GM18505 (cell line): ENCODE measurements at regions not wholly inside any gene's neighbourhood (a gene's known extent, or its start where the extent isn't known, plus 50 kb on each side); places are given as distances from the start of the nearest gene placed in this dataset.

Source experiments
- ATAC-seq: cut with Tn5 transposase; IDR thresholded peaks from one replicate; pipeline ENCODE4 v1.9.1; 2021; ENCODE audit not compliant: unreplicated experiment
- POLR2A ChIP-seq: IDR thresholded peaks from 4 replicates; pipeline ENCODE4 v1.6.1; 2011; ENCODE audit warnings: borderline replicate concordance; ENCODE audit not compliant: insufficient read depth, insufficient read length; ENCODE audit errors: extremely low read depth

GRCh38 chr16:49216593-49216992 lies 65.0 kb downstream of the CBLN1 start:
- no peak for ATAC-seq
- no peak for TF ChIP-seq POLR2A

GRCh38 chr16:49213594-49213993 lies 68.0 kb downstream of the CBLN1 start:
- no peak for ATAC-seq
- TF ChIP-seq POLR2A, result no peak

GRCh38 chr16:49204191-49204590 lies 77.4 kb downstream of the CBLN1 start:
- TF ChIP-seq POLR2A, result no peak

GRCh38 chr16:49203361-49203760 lies 78.3 kb downstream of the CBLN1 start:
- no peak for TF ChIP-seq POLR2A
- ATAC-seq, result no peak

More at GRCh38 chr16:49204191-49204590, 77.4 kb downstream of the CBLN1 start:
- ATAC-seq, result no peak

GRCh38 chr16:49201118-49201517 lies 80.5 kb downstream of the CBLN1 start:
- ATAC-seq, result no peak
- no peak for TF ChIP-seq POLR2A

GRCh38 chr16:49200223-49200820 lies 81.3 kb downstream of the CBLN1 start:
- no peak for TF ChIP-seq POLR2A
- ATAC-seq, result no peak

- TF ChIP-seq POLR2A, result no peak
- no peak for ATAC-seq
Measured at GRCh38 chr16:49195237-49195548, 86.4 kb downstream of the CBLN1 start.

GRCh38 chr16:49194537-49195236 lies 87.0 kb downstream of the CBLN1 start:
- no peak for ATAC-seq
- no peak for TF ChIP-seq POLR2A

GRCh38 chr16:49193596-49193995 lies 88.0 kb downstream of the CBLN1 start:
- no peak for TF ChIP-seq POLR2A
- no peak for ATAC-seq

GRCh38 chr16:49189286-49189685 lies 92.4 kb downstream of the CBLN1 start:
- ATAC-seq, result no peak
- no peak for TF ChIP-seq POLR2A

GRCh38 chr16:49183911-49184310 lies 97.7 kb downstream of the CBLN1 start:
- TF ChIP-seq POLR2A, result no peak
- ATAC-seq, result no peak

- TF ChIP-seq POLR2A, result no peak
- no peak for ATAC-seq
Measured at GRCh38 chr16:49181791-49182518, 99.7 kb downstream of the CBLN1 start.

GRCh38 chr16:49179714-49180330 lies 101.8 kb downstream of the CBLN1 start:
- no peak for TF ChIP-seq POLR2A
- no peak for ATAC-seq
